HG03378 (cell line): ENCODE measurements at regions not wholly inside any gene's neighbourhood (a gene's known extent, or its start where the extent isn't known, plus 50 kb on each side); places are given as distances from the start of the nearest gene placed in this dataset.
"Not testable (repeated sequence)": the region's sequence is repeated elsewhere in the genome, so short reads cannot be mapped to it uniquely, and the experiment has no call there.

Experiments
- ATAC-seq: cut with Tn5 transposase; IDR thresholded peaks from one replicate; pipeline ENCODE4 v1.9.1; 2021; ENCODE audit warnings: mild to moderate bottlenecking, moderate library complexity; ENCODE audit not compliant: unreplicated experiment

- no peak for ATAC-seq
Observed at GRCh38 chr14:84850595-84850994, 679.3 kb upstream of the FLRT2 start.

- ATAC-seq, result no peak
Observed at GRCh38 chr14:84856751-84857534, 673.0 kb upstream of the FLRT2 start.

GRCh38 chr14:84857571-84857970, 672.4 kb upstream of the FLRT2 start:
- ATAC-seq, result no peak

- ATAC-seq, result no peak
Observed at GRCh38 chr14:84859116-84859515, 670.8 kb upstream of the FLRT2 start.

- ATAC-seq, result no peak
Observed at GRCh38 chr14:84864548-84865271, 665.2 kb upstream of the FLRT2 start.

GRCh38 chr14:84871734-84872133, 658.2 kb upstream of the FLRT2 start:
- ATAC-seq, result no peak

- ATAC-seq, result no peak
Observed at GRCh38 chr14:84874436-84874835, 655.5 kb upstream of the FLRT2 start.

- ATAC-seq, result no peak
Observed at GRCh38 chr14:84877061-84877460, 652.9 kb upstream of the FLRT2 start.

- no peak for ATAC-seq
Observed at GRCh38 chr14:84882830-84883229, 647.1 kb upstream of the FLRT2 start.

GRCh38 chr14:84885061-84885460, 644.9 kb upstream of the FLRT2 start:
- ATAC-seq, result no peak

- ATAC-seq, result no peak
Observed at GRCh38 chr14:84891404-84891803, 638.5 kb upstream of the FLRT2 start.

GRCh38 chr14:84894254-84894653, 635.7 kb upstream of the FLRT2 start:
- no peak for ATAC-seq

GRCh38 chr14:84922370-84922769, 607.6 kb upstream of the FLRT2 start:
- no peak for ATAC-seq

- ATAC-seq, result no peak
Observed at GRCh38 chr14:84926656-84927055, 603.3 kb upstream of the FLRT2 start.

- no peak for ATAC-seq
Observed at GRCh38 chr14:84927096-84927827, 602.7 kb upstream of the FLRT2 start.

- no peak for ATAC-seq
Observed at GRCh38 chr14:84929086-84929485, 600.9 kb upstream of the FLRT2 start.

GRCh38 chr14:84929834-84930233, 600.1 kb upstream of the FLRT2 start:
- ATAC-seq, result no peak

- no peak for ATAC-seq
Observed at GRCh38 chr14:84937016-84937415, 592.9 kb upstream of the FLRT2 start.

GRCh38 chr14:84937449-84937848, 592.5 kb upstream of the FLRT2 start:
- no peak for ATAC-seq

GRCh38 chr14:84944901-84945300, 585.0 kb upstream of the FLRT2 start:
- ATAC-seq, result not testable (repeated sequence)

GRCh38 chr14:84959851-84960520, 570.0 kb upstream of the FLRT2 start:
- no peak for ATAC-seq
